H9 (cell line): ENCODE measurements at regions not wholly inside any gene's neighbourhood (a gene's known extent, or its start where the extent isn't known, plus 50 kb on each side); places are given as distances from the start of the nearest gene placed in this dataset.

ENCODE experiments used
- DNase-seq: peaks from one replicate; pipeline ENCODE4 v3.0.0-alpha.2; 2017
- H2AFZ ChIP-seq: one replicate; pipeline ENCODE4 v1.6.1; 2013; ENCODE audit warnings: mild to moderate bottlenecking, low read length, control low read depth, moderate library complexity
- H2AK5ac ChIP-seq: 2 replicates; pipeline ENCODE4 v1.6.1; 2013; ENCODE audit warnings: low read length, control low read depth, mixed read lengths; ENCODE audit not compliant: insufficient read length
- H2BK120ac ChIP-seq: one replicate; pipeline ENCODE4 v1.6.1; 2013; ENCODE audit warnings: low read depth, mild to moderate bottlenecking, low read length, control low read depth, inconsistent platforms; ENCODE audit not compliant: poor library complexity, severe bottlenecking
- H2BK12ac ChIP-seq: 2 replicates; pipeline ENCODE4 v1.6.1; 2013; ENCODE audit warnings: low read length, control low read depth, mixed read lengths, low read depth; ENCODE audit not compliant: insufficient read length
- H2BK15ac ChIP-seq: 2 replicates; pipeline ENCODE4 v1.6.1; 2013; ENCODE audit warnings: low read depth, low read length, control low read depth
- H2BK20ac ChIP-seq: one replicate; pipeline ENCODE4 v1.6.1; 2013; ENCODE audit warnings: low read depth, mild to moderate bottlenecking, low read length, control low read depth, inconsistent platforms; ENCODE audit not compliant: poor library complexity, severe bottlenecking
- H2BK5ac ChIP-seq: 2 replicates; pipeline ENCODE4 v1.6.1; 2013; ENCODE audit warnings: low read length, control low read depth, mixed read lengths; ENCODE audit not compliant: insufficient read length
- H3K14ac ChIP-seq: 2 replicates; pipeline ENCODE4 v1.6.1; 2013; ENCODE audit warnings: low read length, control low read depth; ENCODE audit not compliant: insufficient read depth
- H3K18ac ChIP-seq: 2 replicates; pipeline ENCODE4 v1.6.1; 2013; ENCODE audit warnings: low read depth, mild to moderate bottlenecking, mixed read lengths, low read length, control low read depth; ENCODE audit not compliant: insufficient read length
- H3K23ac ChIP-seq: 2 replicates; pipeline ENCODE4 v1.6.1; 2013; ENCODE audit warnings: low read length, control low read depth, mixed read lengths, low read depth; ENCODE audit not compliant: insufficient read length
- H3K23me2 ChIP-seq: 2 replicates; pipeline ENCODE4 v1.6.1; 2013; ENCODE audit warnings: low read depth, mild to moderate bottlenecking, mixed read lengths, low read length, control low read depth; ENCODE audit not compliant: insufficient read length, poor library complexity, severe bottlenecking
- H3K27ac ChIP-seq: 2 replicates; pipeline ENCODE4 v1.5.1; 2013; ENCODE audit warnings: low read length, control low read depth, mixed read lengths, low read depth; ENCODE audit not compliant: insufficient read length
- H3K27me3 ChIP-seq: 2 replicates; pipeline ENCODE4 v1.6.1; 2013; ENCODE audit warnings: low read length, control low read depth, inconsistent platforms; ENCODE audit not compliant: insufficient read depth
- H3K4ac ChIP-seq: 2 replicates; pipeline ENCODE4 v1.6.1; 2013; ENCODE audit warnings: low read depth, mild to moderate bottlenecking, control low read depth, inconsistent platforms, low read length, moderate library complexity
- H3K4me1 ChIP-seq: 2 replicates; pipeline ENCODE4 v1.6.1; 2013; ENCODE audit warnings: low read length, control low read depth, inconsistent platforms; ENCODE audit not compliant: insufficient read depth
- H3K4me2 ChIP-seq: 2 replicates; pipeline ENCODE4 v1.6.1; 2013; ENCODE audit warnings: low read length, control low read depth, mixed read lengths; ENCODE audit not compliant: insufficient read length, insufficient read depth
- H3K56ac ChIP-seq: 2 replicates; pipeline ENCODE4 v1.6.1; 2013; ENCODE audit warnings: low read depth, mild to moderate bottlenecking, mixed read lengths, low read length, control low read depth; ENCODE audit not compliant: insufficient read length
- H3K79me1 ChIP-seq: 2 replicates; pipeline ENCODE4 v1.6.1; 2013; ENCODE audit warnings: low read depth, mild to moderate bottlenecking, moderate library complexity, low read length, control low read depth, inconsistent platforms; ENCODE audit not compliant: insufficient read depth, poor library complexity, severe bottlenecking
- H3K79me2 ChIP-seq: 2 replicates; pipeline ENCODE4 v1.6.1; 2013; ENCODE audit warnings: low read length, control low read depth, inconsistent platforms; ENCODE audit not compliant: insufficient read depth
- H3K9ac ChIP-seq: 2 replicates; pipeline ENCODE4 v1.6.1; 2013; ENCODE audit warnings: low read length, control low read depth, mixed read lengths; ENCODE audit not compliant: insufficient read length; ENCODE audit errors: extremely low read depth
- H3K9me3 ChIP-seq: one replicate; pipeline ENCODE4 v1.6.1; 2013; ENCODE audit warnings: low read depth, low read length, inconsistent platforms; ENCODE audit not compliant: control insufficient read depth
- H3T11ph ChIP-seq: one replicate; pipeline ENCODE4 v1.6.1; 2013; ENCODE audit warnings: mild to moderate bottlenecking, low read length, control low read depth, inconsistent platforms
- H4K20me1 ChIP-seq: one replicate; pipeline ENCODE4 v1.6.1; 2013; ENCODE audit not compliant: control insufficient read depth, insufficient read length, insufficient read depth
- H4K5ac ChIP-seq: 2 replicates; pipeline ENCODE4 v1.6.1; 2013; ENCODE audit warnings: low read depth, mild to moderate bottlenecking, mixed read lengths, low read length, control low read depth; ENCODE audit not compliant: insufficient read length
- H4K8ac ChIP-seq: replicated peaks from 2 replicates; pipeline ENCODE4 v1.6.1; 2013; ENCODE audit warnings: low read length, control low read depth, mixed read lengths, low read depth; ENCODE audit not compliant: insufficient read length
- H4K91ac ChIP-seq: 2 replicates; pipeline ENCODE4 v1.6.1; 2013; ENCODE audit warnings: low read depth, mild to moderate bottlenecking, moderate library complexity, mixed read lengths, low read length, control low read depth; ENCODE audit not compliant: insufficient read length
- H3K27ac Mint-ChIP-seq, 3 experiments: 2 replicates in 2 of 3; 3 replicates in 1 of 3; pipeline ENCODE4 v1.8.0; 2020 to 2021; ENCODE audit warnings: mixed read lengths in 3 of 3, mild to moderate bottlenecking in 1 of 3, moderate library complexity in 1 of 3
- H3K27me3 Mint-ChIP-seq: 2 replicates; pipeline ENCODE4 v1.8.0; 2021; ENCODE audit warnings: low read depth, mild to moderate bottlenecking, moderate library complexity, mixed read lengths
- H3K36me3 Mint-ChIP-seq, 3 experiments: 2 replicates in 2 of 3; 3 replicates in 1 of 3; pipeline ENCODE4 v1.8.0; 2020 to 2021; ENCODE audit warnings: low read depth in 3 of 3, mixed read lengths in 3 of 3; ENCODE audit not compliant: insufficient read depth in 1 of 3
- H3K4me1 Mint-ChIP-seq, 2 experiments: 2 replicates each; pipeline ENCODE4 v1.8.0; 2020; ENCODE audit warnings: mixed read lengths in 2 of 2
- H3K4me3 Mint-ChIP-seq, 2 experiments: 2 replicates in 1 of 2; 3 replicates in 1 of 2; pipeline ENCODE4 v1.8.0; 2020 to 2021; ENCODE audit warnings: mild to moderate bottlenecking in 2 of 2, mixed read lengths in 2 of 2, moderate library complexity in 1 of 2
- H3K9me3 Mint-ChIP-seq, 2 experiments: 2 replicates in 1 of 2; 3 replicates in 1 of 2; pipeline ENCODE4 v1.8.0; 2020; ENCODE audit warnings: mild to moderate bottlenecking in 2 of 2, mixed read lengths in 2 of 2, moderate library complexity in 1 of 2
- CTCF ChIP-seq: fragments of 200-600 bp; sonication (generic); conservative IDR thresholded peaks from 3 replicates; pipeline ENCODE4 v1.8.0; 2021; ENCODE audit warnings: antibody characterized with exemption, mild to moderate bottlenecking
- WGBS: extraction: QIAGEN DNeasy Blood & Tissue Kit; methylation state at CpG from one replicate; pipeline ENCODE4 v1.1.7; 2013; ENCODE audit warnings: missing lambda C conversion rate, low lambda C conversion rate, mixed read lengths; ENCODE audit not compliant: insufficient read length; ENCODE audit errors: extremely low coverage; 5-methylcytosine and 5-hydroxymethylcytosine counted together

DNA sequence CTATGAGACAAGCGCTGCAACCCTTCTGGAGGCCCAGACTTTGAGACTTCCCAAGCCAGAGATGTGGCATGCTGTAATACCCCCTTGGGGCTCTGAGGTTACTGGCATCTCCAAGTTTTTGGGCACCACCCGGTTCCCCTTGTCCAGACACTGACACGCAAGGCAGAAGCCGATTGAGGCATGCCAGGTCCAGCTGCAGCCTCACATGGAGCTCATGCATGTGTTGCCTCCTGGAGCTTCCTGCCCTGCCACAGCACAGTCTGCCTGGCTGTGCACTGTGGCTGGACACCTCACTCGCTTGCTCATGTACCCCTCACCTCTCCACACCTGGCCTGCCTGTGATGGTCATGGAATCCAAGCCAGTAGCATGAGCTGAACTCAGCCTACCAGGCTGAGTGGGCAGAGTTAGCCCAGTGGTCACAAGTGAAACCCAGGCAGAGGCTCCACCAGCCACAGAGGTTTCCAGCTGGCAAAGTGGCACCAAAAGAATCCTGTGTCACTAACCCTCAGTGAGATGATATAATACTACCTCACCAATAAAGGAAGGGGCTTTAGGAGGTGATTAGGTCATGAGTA, 789.2 kb upstream of the INTU start:
- H3K23ac ChIP-seq, result no peak overlapping the region
- no peak overlapping the region for H4K8ac ChIP-seq
- no peak overlapping the region for H3K56ac ChIP-seq
- no peaks in the 10 kb centered on the region for H3K79me2 ChIP-seq
- H3K27me3 Mint-ChIP-seq, result no peaks in the 10 kb centered on the region
- no peak overlapping the region for H2BK5ac ChIP-seq
- H3K14ac ChIP-seq, result no peak overlapping the region
- no peaks in the 10 kb centered on the region for H3K4me1 ChIP-seq
- H2AK5ac ChIP-seq, result no peak overlapping the region
- TF ChIP-seq CTCF, result no peak
- no peak overlapping the region for H3K27ac ChIP-seq
- no peak overlapping the region for H3K27ac Mint-ChIP-seq
- no peaks in the 10 kb centered on the region for H3K9me3 ChIP-seq
- H3K79me1 ChIP-seq, result no peaks in the 10 kb centered on the region
- no CpG with 5 or more reads among the region's 5 CpGs for WGBS
- no peak overlapping the region for H4K5ac ChIP-seq
- no peaks in the 10 kb centered on the region for H3K23me2 ChIP-seq
- no peak overlapping the region for H3K9ac ChIP-seq
- no peaks in the 10 kb centered on the region for H4K20me1 ChIP-seq
- H2BK20ac ChIP-seq, result no peak overlapping the region
- H3T11ph ChIP-seq, result no peak overlapping the region
- no peak overlapping the region for H3K4me2 ChIP-seq
- H2BK15ac ChIP-seq, result no peak overlapping the region
- no peak overlapping the region for H2BK120ac ChIP-seq
- no peak overlapping the region for H2BK12ac ChIP-seq
- peaks cover 8 to 16% of the 10 kb centered on the region in 2 experiments for H3K9me3 Mint-ChIP-seq
- H3K4me1 Mint-ChIP-seq, result no peaks in the 10 kb centered on the region
- no peak overlapping the region for H4K91ac ChIP-seq
- H3K18ac ChIP-seq, result no peak overlapping the region
- no peak overlapping the region for H3K4me3 Mint-ChIP-seq
- peaks cover 3 to 10% (median 8%) of the 10 kb centered on the region in 3 experiments; a peak in 6 of 7 replicates for H3K36me3 Mint-ChIP-seq
- no peak for DNase-seq
- H2AFZ ChIP-seq, result no peak overlapping the region
- no peak overlapping the region for H3K4ac ChIP-seq
- H3K27me3 ChIP-seq, result no peaks in the 10 kb centered on the region
